Stimulated activated effector memory CD8-positive, alpha-beta T cell treated with anti-CD3 and anti-CD28 coated beads, Interleukin-12 subunit alpha, Interleukin-12 subunit beta, amount 100 ng/mL, for 72 hours (primary cell): ENCODE measurements at regions not wholly inside any gene's neighbourhood (a gene's known extent, or its start where the extent isn't known, plus 50 kb on each side); places are given as distances from the start of the nearest gene placed in this dataset.
A peak's percentile ranks its signal among the peaks of the same experiment; 100 is the strongest.
"Not testable (repeated sequence)": the region's sequence is repeated elsewhere in the genome, so short reads cannot be mapped to it uniquely, and the experiment has no call there.

Experiments
- ATAC-seq: fragments of 150-1000 bp; cut with Tn5 transposase; 2 replicates; pipeline ENCODE4 v1.10.0; 2021
- DNase-seq, 2 donors: peaks; one replicate each; pipeline ENCODE4 v3.0.0; 2021 to 2022; ENCODE audit warnings: low spot score in 2 of 2
- H3K27ac Mint-ChIP-seq: one replicate; pipeline ENCODE4 v1.8.0; 2022; ENCODE audit warnings: mild to moderate bottlenecking, mixed read lengths
- H3K36me3 Mint-ChIP-seq: one replicate; pipeline ENCODE4 v1.8.0; 2022; ENCODE audit warnings: mild to moderate bottlenecking, mixed read lengths
- H3K4me1 Mint-ChIP-seq: one replicate; pipeline ENCODE4 v1.8.0; 2022; ENCODE audit warnings: mixed read lengths
- H3K4me3 Mint-ChIP-seq: one replicate; pipeline ENCODE4 v1.8.0; 2022; ENCODE audit warnings: mild to moderate bottlenecking, mixed read lengths
- H3K9me3 Mint-ChIP-seq: one replicate; pipeline ENCODE4 v1.8.0; 2022; ENCODE audit warnings: mixed read lengths

- H3K9me3 Mint-ChIP-seq: peaks cover 7% of the 10 kb centered on the region
- no peak overlapping the region for H3K27ac Mint-ChIP-seq
- no peak overlapping the region for H3K4me3 Mint-ChIP-seq
- no peaks in the 10 kb centered on the region for H3K36me3 Mint-ChIP-seq
- no peaks in the 10 kb centered on the region for H3K4me1 Mint-ChIP-seq
- ATAC-seq (no peak), DNase-seq (no peak)
These were observed 404.0 kb downstream of the ADCYAP1 start for GRCh38 chr18:1308686-1309085.

DNA sequence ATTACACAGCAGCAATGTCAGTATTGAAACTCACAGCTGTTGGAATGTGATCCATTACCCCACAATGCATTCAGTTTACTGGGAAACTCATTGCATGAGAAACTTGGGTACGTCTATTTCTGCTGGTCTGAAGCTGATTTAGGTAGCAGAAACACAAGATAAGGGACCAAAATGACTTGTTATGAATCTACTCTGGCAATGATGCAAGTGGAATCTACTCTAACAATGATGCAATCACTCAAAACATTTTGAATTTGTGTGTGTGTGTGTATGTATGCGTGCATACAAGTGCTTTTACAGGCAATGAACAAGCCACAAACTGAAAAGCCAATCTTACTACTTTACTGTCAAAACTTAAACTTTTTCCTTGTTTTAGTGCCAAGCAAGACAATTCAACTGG is 406.7 kb downstream of the ADCYAP1 start:
- DNase-seq: no peak
- H3K27ac Mint-ChIP-seq: no peak overlapping the region
- H3K9me3 Mint-ChIP-seq: peaks cover 6% of the 10 kb centered on the region
- ATAC-seq: no peak
- no peaks in the 10 kb centered on the region for H3K36me3 Mint-ChIP-seq
- H3K4me1 Mint-ChIP-seq: no peaks in the 10 kb centered on the region
- H3K4me3 Mint-ChIP-seq: no peak overlapping the region

- DNase-seq, H3K4me1 Mint-ChIP-seq, ATAC-seq, H3K4me3 Mint-ChIP-seq, H3K27ac Mint-ChIP-seq, H3K36me3 Mint-ChIP-seq: not testable (repeated sequence)
- peaks cover 13% of the 10 kb centered on the region for H3K9me3 Mint-ChIP-seq
These were observed 430.7 kb downstream of the ADCYAP1 start for GRCh38 chr18:1335345-1335744.

DNA sequence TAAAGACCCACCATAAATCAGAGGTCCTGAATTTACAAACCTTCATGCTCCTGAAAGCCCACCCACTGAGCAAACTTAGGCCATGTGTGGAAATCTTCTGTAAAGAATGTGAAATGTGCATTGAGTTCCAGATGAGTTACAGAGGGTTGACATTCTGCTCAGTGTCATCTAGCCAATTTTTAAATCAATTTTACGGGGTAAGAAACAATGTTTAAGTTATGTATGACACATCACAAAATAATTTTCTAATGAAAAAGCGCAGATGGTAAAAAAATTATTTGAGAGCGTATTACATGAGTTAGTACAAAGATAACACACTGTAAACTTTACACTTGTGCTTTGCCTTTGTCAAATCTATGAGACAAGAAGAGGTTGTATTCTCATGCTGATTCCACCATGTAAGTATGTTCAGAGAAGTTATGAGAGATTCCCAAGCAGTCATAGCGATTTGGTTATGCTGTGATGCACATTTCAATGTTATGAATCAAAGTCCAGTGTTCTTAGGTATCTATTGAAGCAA is 446.3 kb downstream of the ADCYAP1 start:
- ATAC-seq (no peak), DNase-seq (no peak)
- H3K4me1 Mint-ChIP-seq: no peaks in the 10 kb centered on the region
- no peak overlapping the region for H3K4me3 Mint-ChIP-seq
- peaks cover 8% of the 10 kb centered on the region for H3K9me3 Mint-ChIP-seq
- H3K36me3 Mint-ChIP-seq: no peaks in the 10 kb centered on the region
- H3K27ac Mint-ChIP-seq: no peak overlapping the region

GRCh38 chr18:1353025-1353424 is 448.4 kb downstream of the ADCYAP1 start:
- Mint-ChIP-seq H3K4me1 (no peaks in the 10 kb centered on the region), H3K9me3 (peaks cover 8% of the 10 kb centered on the region), H3K27ac (no peak overlapping the region), H3K4me3 (no peak overlapping the region), H3K36me3 (no peaks in the 10 kb centered on the region)
- ATAC-seq (no peak), DNase-seq (no peak)

GRCh38 chr18:1357724-1358123 is 453.1 kb downstream of the ADCYAP1 start:
- ATAC-seq: peak; percentile 28
- Mint-ChIP-seq H3K4me1 (no peaks in the 10 kb centered on the region), H3K36me3 (no peaks in the 10 kb centered on the region)

DNA sequence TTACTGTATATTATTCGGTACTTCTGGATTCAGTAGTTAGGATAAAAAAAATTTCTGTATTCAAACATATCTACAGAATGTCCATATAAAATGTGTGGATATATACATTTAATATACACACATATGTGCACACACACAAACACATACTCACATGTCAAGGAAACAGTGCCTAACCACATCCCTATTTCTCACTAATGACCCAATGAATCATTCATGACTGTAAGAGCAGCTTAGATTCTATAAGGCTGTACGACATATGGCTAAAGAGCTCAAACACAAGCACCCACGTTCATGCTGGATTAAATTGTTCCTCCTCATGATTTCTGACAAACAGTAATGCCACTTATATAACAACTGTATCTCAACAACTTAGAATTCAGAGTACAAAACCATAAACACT is 457.3 kb downstream of the ADCYAP1 start:
- no peaks in the 10 kb centered on the region for H3K4me1 Mint-ChIP-seq
- H3K9me3 Mint-ChIP-seq: peaks cover 8% of the 10 kb centered on the region
- H3K4me3 Mint-ChIP-seq: no peak overlapping the region
- ATAC-seq (no peak), DNase-seq (no peak)
- H3K36me3 Mint-ChIP-seq: no peaks in the 10 kb centered on the region
- no peak overlapping the region for H3K27ac Mint-ChIP-seq

More at GRCh38 chr18:1357724-1358123, 453.1 kb downstream of the ADCYAP1 start:
- no peak overlapping the region for H3K4me3 Mint-ChIP-seq
- H3K27ac Mint-ChIP-seq: no peak overlapping the region
- DNase-seq: no peak
- peaks cover 9% of the 10 kb centered on the region for H3K9me3 Mint-ChIP-seq

GRCh38 chr18:1370552-1370951 is 465.9 kb downstream of the ADCYAP1 start:
- ATAC-seq (no peak), DNase-seq (no peak)
- Mint-ChIP-seq H3K27ac (no peak overlapping the region), H3K4me1 (no peaks in the 10 kb centered on the region), H3K36me3 (no peaks in the 10 kb centered on the region), H3K9me3 (peaks cover 2% of the 10 kb centered on the region), H3K4me3 (no peak overlapping the region)

DNA sequence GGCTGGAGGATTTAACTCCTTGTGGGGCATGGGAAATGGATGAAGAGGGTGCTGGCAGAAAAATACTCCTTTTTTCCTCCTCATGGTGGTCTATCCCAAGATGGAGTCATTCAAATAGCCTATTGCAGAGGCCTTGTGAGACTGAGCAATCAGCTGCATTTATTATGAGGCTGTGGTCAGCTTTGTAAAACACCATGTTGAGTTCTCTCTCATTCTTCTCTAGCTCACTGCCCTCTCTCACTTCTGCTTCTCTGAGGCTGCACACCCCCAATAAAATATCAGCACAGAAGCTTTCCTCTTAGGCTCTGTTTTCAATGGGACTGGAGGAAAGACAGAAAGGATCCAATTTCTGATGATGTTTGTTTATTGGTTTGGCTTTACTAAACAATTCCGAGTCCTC is 467.1 kb downstream of the ADCYAP1 start:
- H3K36me3 Mint-ChIP-seq: no peaks in the 10 kb centered on the region
- no peak for ATAC-seq

GRCh38 chr18:1383465-1383864 is 478.8 kb downstream of the ADCYAP1 start:
- Mint-ChIP-seq H3K4me1 (no peaks in the 10 kb centered on the region), H3K9me3 (peaks cover 24% of the 10 kb centered on the region), H3K36me3 (no peaks in the 10 kb centered on the region), H3K27ac (no peak overlapping the region), H3K4me3 (no peak overlapping the region)
- DNase-seq (no peak), ATAC-seq (no peak)

More for the DNA sequence above, 467.1 kb downstream of the ADCYAP1 start:
- H3K9me3 Mint-ChIP-seq: no peaks in the 10 kb centered on the region
- DNase-seq: no peak
- no peak overlapping the region for H3K4me3 Mint-ChIP-seq
- H3K4me1 Mint-ChIP-seq: no peaks in the 10 kb centered on the region
- no peak overlapping the region for H3K27ac Mint-ChIP-seq

- H3K27ac Mint-ChIP-seq, H3K36me3 Mint-ChIP-seq, DNase-seq, H3K4me3 Mint-ChIP-seq, ATAC-seq, H3K4me1 Mint-ChIP-seq: not testable (repeated sequence)
- H3K9me3 Mint-ChIP-seq: peaks cover 24% of the 10 kb centered on the region
These were observed 483.8 kb downstream of the ADCYAP1 start for GRCh38 chr18:1388468-1388867.

DNA sequence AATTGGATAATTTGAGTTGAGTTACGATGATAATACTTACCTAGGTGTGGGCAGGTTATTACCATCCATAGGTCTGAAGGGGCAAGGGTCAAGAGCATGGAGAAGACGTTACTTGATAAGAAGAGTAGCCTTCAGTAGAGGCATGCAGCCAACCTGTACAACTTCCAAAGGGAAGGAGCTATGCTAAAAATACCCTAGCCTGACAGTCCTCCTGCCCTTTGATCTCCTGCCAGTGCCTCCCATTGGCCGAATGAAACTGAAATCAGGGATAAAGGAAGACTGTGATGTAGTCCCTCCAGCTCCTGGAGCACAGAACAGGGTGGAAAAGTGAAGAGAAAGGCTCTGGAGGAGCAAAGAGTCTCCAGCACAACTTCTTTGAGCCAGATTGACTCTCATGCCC is 487.4 kb downstream of the ADCYAP1 start:
- Mint-ChIP-seq H3K9me3 (peaks cover 13% of the 10 kb centered on the region), H3K36me3 (no peaks in the 10 kb centered on the region), H3K4me3 (no peak overlapping the region), H3K4me1 (no peaks in the 10 kb centered on the region), H3K27ac (no peak overlapping the region)
- DNase-seq: no peak
- no peak for ATAC-seq

- no peak overlapping the region for H3K27ac Mint-ChIP-seq
- DNase-seq (no peak), ATAC-seq (no peak)
- H3K36me3 Mint-ChIP-seq: no peaks in the 10 kb centered on the region
- H3K4me3 Mint-ChIP-seq: no peak overlapping the region
- no peaks in the 10 kb centered on the region for H3K4me1 Mint-ChIP-seq
- peaks cover 6% of the 10 kb centered on the region for H3K9me3 Mint-ChIP-seq
These were observed 488.4 kb downstream of the ADCYAP1 start for GRCh38 chr18:1392865-1393734.

DNA sequence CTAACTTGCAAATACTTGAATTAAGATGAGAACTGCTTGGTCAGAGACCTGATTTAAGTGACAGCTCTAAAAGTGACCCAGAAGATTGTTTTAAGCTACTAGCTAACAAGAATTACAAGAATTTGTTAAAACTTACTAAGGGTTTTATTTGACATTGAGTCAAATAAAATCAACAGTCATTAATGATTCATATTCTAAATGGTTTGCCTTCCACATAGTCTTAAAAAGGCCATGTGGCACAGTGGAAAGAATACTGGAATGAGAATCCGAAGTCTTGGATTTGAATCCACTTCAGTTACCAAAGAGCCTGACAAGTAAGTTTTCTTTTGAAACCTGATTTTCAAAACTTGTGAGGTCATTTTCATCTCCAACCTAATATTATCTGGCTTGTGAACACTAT is 489.3 kb downstream of the ADCYAP1 start:
- no peak for ATAC-seq
- Mint-ChIP-seq H3K36me3 (no peaks in the 10 kb centered on the region), H3K4me3 (no peak overlapping the region), H3K4me1 (no peaks in the 10 kb centered on the region), H3K27ac (no peak overlapping the region), H3K9me3 (peaks cover 8% of the 10 kb centered on the region)
- no peak for DNase-seq

DNA sequence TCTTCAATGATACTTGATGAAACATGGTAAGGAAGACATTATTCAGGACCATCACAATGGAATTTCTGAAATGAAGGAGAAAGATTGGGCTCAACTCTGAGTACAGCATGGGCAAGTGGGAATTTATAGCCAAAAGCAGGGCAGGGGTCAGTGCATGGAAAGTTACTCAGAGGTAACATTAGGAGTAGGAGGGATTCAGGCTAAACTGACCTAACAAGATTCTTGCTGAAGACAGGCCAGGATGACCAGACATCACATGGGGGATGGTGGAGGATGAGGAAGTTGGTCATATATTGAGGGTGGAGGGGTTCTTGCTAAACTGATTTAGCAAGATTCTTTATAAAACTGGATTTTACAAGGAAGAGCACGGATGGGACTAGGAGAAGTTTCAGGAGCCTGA is 489.8 kb downstream of the ADCYAP1 start:
- Mint-ChIP-seq H3K9me3 (peaks cover 9% of the 10 kb centered on the region), H3K4me1 (no peaks in the 10 kb centered on the region), H3K4me3 (no peak overlapping the region), H3K36me3 (no peaks in the 10 kb centered on the region), H3K27ac (no peak overlapping the region)
- DNase-seq: no peak
- no peak for ATAC-seq

DNA sequence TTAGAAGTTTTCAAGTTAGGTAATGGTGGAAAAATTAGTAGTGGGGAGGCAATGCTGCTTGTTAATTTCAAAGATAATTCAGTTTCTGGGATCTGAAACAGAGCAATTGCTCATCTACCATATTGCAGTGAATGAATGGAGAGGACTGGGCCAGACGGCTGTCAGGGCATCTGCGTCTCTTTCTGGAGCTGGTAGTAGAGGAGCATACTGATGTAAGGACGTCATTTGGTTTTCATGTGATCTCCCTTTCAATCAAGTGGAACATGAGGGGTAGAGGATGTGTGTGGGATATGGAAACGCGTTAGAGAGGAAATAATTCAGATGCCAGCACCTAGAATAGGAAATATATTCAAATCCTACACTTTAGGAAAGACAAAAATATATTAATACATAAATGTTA is 490.3 kb downstream of the ADCYAP1 start:
- H3K9me3 Mint-ChIP-seq: peaks cover 13% of the 10 kb centered on the region
- no peak overlapping the region for H3K4me3 Mint-ChIP-seq
- no peak for ATAC-seq
- H3K27ac Mint-ChIP-seq: no peak overlapping the region
- no peaks in the 10 kb centered on the region for H3K36me3 Mint-ChIP-seq
- no peaks in the 10 kb centered on the region for H3K4me1 Mint-ChIP-seq
- no peak for DNase-seq
